Loucy (cell line): ENCODE measurements at regions not wholly inside any gene's neighbourhood (a gene's known extent, or its start where the extent isn't known, plus 50 kb on each side); places are given as distances from the start of the nearest gene placed in this dataset.

ENCODE experiments used
- EZH2phosphoT487 ChIP-seq: fragments of 200-600 bp; IDR thresholded peaks from 2 replicates; pipeline ENCODE4 v1.6.1; 2018; ENCODE audit warnings: antibody characterized with exemption, mild to moderate bottlenecking, moderate library complexity, borderline replicate concordance
- TF ChIP-seq, protein P1 (sequence below): fragments of 200-600 bp; sonication (generic); conservative IDR thresholded peaks from 2 replicates; pipeline ENCODE4 v1.5.1; 2014; ENCODE audit warnings: mild to moderate bottlenecking, antibody characterized with exemption, low read length

DNA sequence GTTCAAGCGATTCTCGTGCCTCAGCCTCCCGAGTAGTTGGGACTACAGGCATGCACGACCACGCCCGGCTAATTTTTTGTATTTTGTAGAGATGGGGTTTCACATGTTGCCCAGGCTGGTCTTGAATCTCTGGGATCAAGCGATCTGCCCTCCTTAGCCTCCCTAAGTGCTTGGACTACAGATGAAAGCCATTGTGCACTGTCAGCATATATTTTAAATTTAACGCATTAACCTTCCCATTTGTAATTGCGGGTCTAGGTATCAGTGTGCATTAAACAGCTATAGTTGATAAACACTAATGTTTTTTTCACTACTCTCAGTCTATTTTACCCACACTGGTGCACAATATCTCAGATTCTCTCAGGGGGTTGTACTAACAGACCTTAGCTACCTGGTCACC is 1930.8 kb downstream of the C4orf33 start:
- TF ChIP-seq, protein P1, sequence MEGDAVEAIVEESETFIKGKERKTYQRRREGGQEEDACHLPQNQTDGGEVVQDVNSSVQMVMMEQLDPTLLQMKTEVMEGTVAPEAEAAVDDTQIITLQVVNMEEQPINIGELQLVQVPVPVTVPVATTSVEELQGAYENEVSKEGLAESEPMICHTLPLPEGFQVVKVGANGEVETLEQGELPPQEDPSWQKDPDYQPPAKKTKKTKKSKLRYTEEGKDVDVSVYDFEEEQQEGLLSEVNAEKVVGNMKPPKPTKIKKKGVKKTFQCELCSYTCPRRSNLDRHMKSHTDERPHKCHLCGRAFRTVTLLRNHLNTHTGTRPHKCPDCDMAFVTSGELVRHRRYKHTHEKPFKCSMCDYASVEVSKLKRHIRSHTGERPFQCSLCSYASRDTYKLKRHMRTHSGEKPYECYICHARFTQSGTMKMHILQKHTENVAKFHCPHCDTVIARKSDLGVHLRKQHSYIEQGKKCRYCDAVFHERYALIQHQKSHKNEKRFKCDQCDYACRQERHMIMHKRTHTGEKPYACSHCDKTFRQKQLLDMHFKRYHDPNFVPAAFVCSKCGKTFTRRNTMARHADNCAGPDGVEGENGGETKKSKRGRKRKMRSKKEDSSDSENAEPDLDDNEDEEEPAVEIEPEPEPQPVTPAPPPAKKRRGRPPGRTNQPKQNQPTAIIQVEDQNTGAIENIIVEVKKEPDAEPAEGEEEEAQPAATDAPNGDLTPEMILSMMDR, result no peak
- no peak for TF ChIP-seq EZH2phosphoT487
